Mesenchymal stem cell (in vitro differentiated cells and primary cell): ENCODE measurements at regions not wholly inside any gene's neighbourhood (a gene's known extent, or its start where the extent isn't known, plus 50 kb on each side); places are given as distances from the start of the nearest gene placed in this dataset.

ENCODE experiments used
- DNase-seq: peaks from one replicate; pipeline ENCODE4 v3.0.0-alpha.2; 2013
- H2AFZ ChIP-seq: one replicate; pipeline ENCODE4 v1.6.1; 2013; ENCODE audit warnings: low read depth, mild to moderate bottlenecking, control low read depth, inconsistent platforms, low read length, moderate library complexity
- H2AK5ac ChIP-seq: 2 replicates; pipeline ENCODE4 v1.6.1; 2013; ENCODE audit warnings: low read length, moderate library complexity, mild to moderate bottlenecking, inconsistent platforms; ENCODE audit not compliant: severe bottlenecking
- H2BK120ac ChIP-seq: one replicate; pipeline ENCODE4 v1.6.1; 2013; ENCODE audit warnings: low read depth, mild to moderate bottlenecking, inconsistent platforms, low read length, moderate library complexity
- H2BK12ac ChIP-seq, 2 experiments: one replicate each; pipeline ENCODE4 v1.6.1; 2013; ENCODE audit warnings: inconsistent platforms in 2 of 2, low read length in 2 of 2, mild to moderate bottlenecking in 2 of 2, moderate library complexity in 2 of 2, control low read depth in 1 of 2
- H2BK15ac ChIP-seq: one replicate; pipeline ENCODE4 v1.6.1; 2013; ENCODE audit warnings: mild to moderate bottlenecking, low read depth, inconsistent platforms; ENCODE audit not compliant: poor library complexity, severe bottlenecking
- H2BK5ac ChIP-seq: 2 replicates; pipeline ENCODE4 v1.6.1; 2013; ENCODE audit warnings: low read depth, mild to moderate bottlenecking, low read length, control low read depth, inconsistent platforms; ENCODE audit not compliant: poor library complexity, severe bottlenecking
- H3K14ac ChIP-seq, 2 experiments: one replicate each; pipeline ENCODE4 v1.6.1; 2013; ENCODE audit warnings: inconsistent platforms in 2 of 2, low read length in 2 of 2, control low read depth in 1 of 2, mild to moderate bottlenecking in 1 of 2, moderate library complexity in 1 of 2
- H3K18ac ChIP-seq, 2 experiments: one replicate each; pipeline ENCODE4 v1.6.1; 2013; ENCODE audit warnings: inconsistent platforms in 2 of 2, low read length in 2 of 2, control low read depth in 1 of 2, low read depth in 1 of 2, mild to moderate bottlenecking in 1 of 2
- H3K23ac ChIP-seq, 2 experiments: one replicate each; pipeline ENCODE4 v1.6.1; 2013; ENCODE audit warnings: inconsistent platforms in 2 of 2, low read length in 2 of 2, mild to moderate bottlenecking in 2 of 2, moderate library complexity in 2 of 2, control low read depth in 1 of 2
- H3K27ac ChIP-seq: 2 replicates; pipeline ENCODE4 v1.5.1; 2013; ENCODE audit warnings: mild to moderate bottlenecking, moderate library complexity, low read length, control low read depth, inconsistent platforms; ENCODE audit not compliant: poor library complexity, severe bottlenecking
- H3K27me3 ChIP-seq, 2 experiments: 2 replicates each; pipeline versions ENCODE4 v1.6.1 to v1.7.0; 2013; ENCODE audit warnings: low read length in 2 of 2, mild to moderate bottlenecking in 2 of 2, moderate library complexity in 2 of 2, control low read depth in 1 of 2, inconsistent platforms in 1 of 2; ENCODE audit not compliant: control insufficient read depth in 1 of 2, insufficient read depth in 1 of 2
- H3K36me3 ChIP-seq, 2 experiments: 2 replicates each; pipeline versions ENCODE4 v1.6.1 to v1.7.0; 2013; ENCODE audit warnings: low read length in 2 of 2, control low read depth in 1 of 2, inconsistent platforms in 1 of 2, low read depth in 1 of 2, mild to moderate bottlenecking in 1 of 2; ENCODE audit not compliant: insufficient read depth in 2 of 2, control insufficient read depth in 1 of 2
- H3K4ac ChIP-seq, 2 experiments: one replicate each; pipeline ENCODE4 v1.6.1; 2013; ENCODE audit warnings: inconsistent platforms in 2 of 2, low read length in 2 of 2, mild to moderate bottlenecking in 2 of 2, moderate library complexity in 2 of 2, control low read depth in 1 of 2, low read depth in 1 of 2
- H3K4me1 ChIP-seq: 2 replicates; pipeline ENCODE4 v1.6.1; 2013; ENCODE audit warnings: low read depth, low read length, control low read depth; ENCODE audit not compliant: control insufficient read depth, insufficient read depth
- H3K4me2 ChIP-seq: 2 replicates; pipeline ENCODE4 v1.6.1; 2013; ENCODE audit warnings: low read length, mild to moderate bottlenecking, inconsistent platforms; ENCODE audit not compliant: poor library complexity, severe bottlenecking
- H3K4me3 ChIP-seq, 2 experiments: 2 replicates each; pipeline versions ENCODE4 v1.5.1 to v1.7.0; 2013; ENCODE audit warnings: low read length in 2 of 2, mild to moderate bottlenecking in 2 of 2, control low read depth in 1 of 2, low read depth in 1 of 2; ENCODE audit not compliant: insufficient read depth in 1 of 2
- H3K79me1 ChIP-seq: replicated peaks from 2 replicates; pipeline ENCODE4 v1.6.1; 2013; ENCODE audit warnings: mild to moderate bottlenecking, control low read depth, low read length, inconsistent platforms; ENCODE audit not compliant: poor library complexity, severe bottlenecking
- H3K9ac ChIP-seq: 2 replicates; pipeline ENCODE4 v1.7.0; 2013; ENCODE audit warnings: mild to moderate bottlenecking, low read length, moderate library complexity
- H3K9me3 ChIP-seq: 2 replicates; pipeline ENCODE4 v1.7.0; 2013; ENCODE audit warnings: mild to moderate bottlenecking, low read length; ENCODE audit not compliant: control insufficient read depth
- H4K8ac ChIP-seq: one replicate; pipeline ENCODE4 v1.6.1; 2013; ENCODE audit warnings: inconsistent platforms, mild to moderate bottlenecking, low read length, moderate library complexity
- H4K91ac ChIP-seq: one replicate; pipeline ENCODE4 v1.6.1; 2013; ENCODE audit warnings: mild to moderate bottlenecking, low read length, inconsistent platforms
- WGBS: methylation state at CpG from one replicate; pipeline ENCODE4 v1.1.7; 2013; ENCODE audit warnings: mixed read lengths; 5-methylcytosine and 5-hydroxymethylcytosine counted together

DNA sequence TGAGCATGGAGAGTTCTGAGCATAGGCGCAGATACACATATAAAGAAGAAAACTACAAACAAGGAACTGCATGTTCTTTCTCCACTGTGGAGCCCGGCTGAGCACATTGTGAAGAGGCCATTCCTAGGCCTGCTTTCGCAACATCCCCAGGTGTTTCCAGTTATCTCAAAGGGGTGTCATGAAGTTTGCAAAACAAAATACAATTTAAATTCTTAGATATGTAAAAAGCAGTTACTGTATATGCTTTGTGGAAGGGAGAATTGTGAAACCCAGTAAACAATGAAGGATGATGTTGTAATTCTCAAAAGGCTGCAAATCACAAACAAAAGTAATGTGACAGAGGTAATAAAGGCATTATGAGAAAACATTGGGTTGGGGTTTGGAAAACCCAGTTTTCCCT lies 98.6 kb upstream of the ZNF644 start:
- Histone ChIP-seq H3K4me2 (no peak overlapping the region), H3K27ac (no peak overlapping the region), H3K9me3 (no peaks in the 10 kb centered on the region), H3K27me3 (no peaks in the 10 kb centered on the region), H3K9ac (no peak overlapping the region), H2AFZ (no peak overlapping the region), H3K79me1 (no peaks in the 10 kb centered on the region), H4K91ac (no peak overlapping the region), H3K4me3 (no peak overlapping the region), H3K14ac (no peak overlapping the region), H2BK12ac (no peak overlapping the region), H2AK5ac (no peak overlapping the region), H2BK5ac (no peak overlapping the region), H3K18ac (no peak overlapping the region), H2BK15ac (no peak overlapping the region), H3K4me1 (no peaks in the 10 kb centered on the region), H4K8ac (no peak overlapping the region), H2BK120ac (no peak overlapping the region), H3K23ac (no peak overlapping the region), H3K36me3 (no peaks in the 10 kb centered on the region), H3K4ac (no peak overlapping the region)
- 75% methylated on average over 3 of the region's 3 CpGs for WGBS
- DNase-seq: no peak

DNA sequence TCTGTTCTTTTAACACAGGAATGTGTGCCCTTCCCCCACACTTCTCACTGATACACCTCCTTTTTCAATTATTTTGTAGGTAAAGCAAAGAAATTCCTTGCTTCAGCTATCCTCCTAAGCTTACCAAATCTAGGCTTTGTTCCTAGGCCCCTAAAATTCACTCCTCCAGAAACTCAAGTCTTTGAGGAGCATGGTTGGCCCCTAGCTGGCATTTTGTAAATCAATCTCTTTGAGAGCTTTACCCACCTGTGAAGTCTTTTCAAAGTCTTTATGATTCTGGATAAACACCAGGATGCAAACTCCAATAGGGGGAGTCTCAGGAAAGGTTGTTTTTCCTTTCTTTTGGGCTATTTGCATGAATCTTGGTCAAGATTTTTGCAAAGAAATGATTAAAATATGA lies 82.9 kb upstream of the ZNF644 start:
- H3K27me3 ChIP-seq: no peaks in the 10 kb centered on the region
- no peak overlapping the region for H2BK5ac ChIP-seq
- H3K4ac ChIP-seq: no peak overlapping the region
- no peak overlapping the region for H2AFZ ChIP-seq
- H3K4me2 ChIP-seq: no peak overlapping the region
- no peak overlapping the region for H3K18ac ChIP-seq
- DNase-seq: no peak
- no peaks in the 10 kb centered on the region for H3K4me1 ChIP-seq
- no peaks in the 10 kb centered on the region for H3K79me1 ChIP-seq
- no peaks in the 10 kb centered on the region for H3K9me3 ChIP-seq
- H2BK12ac ChIP-seq: no peak overlapping the region
- no peak overlapping the region for H2AK5ac ChIP-seq
- H3K9ac ChIP-seq: no peak overlapping the region
- H4K91ac ChIP-seq: no peak overlapping the region
- no peak overlapping the region for H2BK120ac ChIP-seq
- no peak overlapping the region for H4K8ac ChIP-seq
- H3K14ac ChIP-seq: no peak overlapping the region
- no peaks in the 10 kb centered on the region for H3K36me3 ChIP-seq
- H2BK15ac ChIP-seq: no peak overlapping the region
- no peak overlapping the region for H3K4me3 ChIP-seq
- H3K23ac ChIP-seq: no peak overlapping the region
- no peak overlapping the region for H3K27ac ChIP-seq

DNA sequence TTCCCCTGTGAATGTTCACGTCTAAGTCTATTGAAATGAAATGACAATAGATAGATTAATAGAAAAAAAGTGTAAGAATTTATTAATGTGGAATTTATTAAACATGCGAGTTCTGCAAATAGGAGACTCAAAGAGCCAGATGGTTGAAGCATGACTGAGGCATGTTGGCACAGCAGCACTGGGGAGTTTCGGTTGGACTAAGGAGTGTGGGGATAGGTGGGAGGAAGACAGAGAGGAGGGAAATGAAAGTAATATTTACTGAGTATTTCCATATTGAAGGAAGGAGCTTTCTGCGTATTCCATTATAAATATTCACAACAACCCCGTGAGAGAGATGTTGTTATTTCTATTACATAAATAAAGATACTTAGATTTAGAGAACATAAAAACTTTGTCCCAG lies 79.5 kb upstream of the ZNF644 start:
- H3K4me1 ChIP-seq: no peaks in the 10 kb centered on the region
- H2AK5ac ChIP-seq: no peak overlapping the region
- WGBS: 96% methylated on average over 3 of the region's 5 CpGs
- no peak overlapping the region for H3K14ac ChIP-seq
- H3K18ac ChIP-seq: no peak overlapping the region
- H3K9ac ChIP-seq: no peak overlapping the region
- no peak overlapping the region for H4K91ac ChIP-seq
- H3K9me3 ChIP-seq: no peaks in the 10 kb centered on the region
- no peaks in the 10 kb centered on the region for H3K27me3 ChIP-seq
- no peak overlapping the region for H3K27ac ChIP-seq
- H3K23ac ChIP-seq: no peak overlapping the region
- no peak for DNase-seq
- no peak overlapping the region for H2BK5ac ChIP-seq
- H2BK120ac ChIP-seq: no peak overlapping the region
- no peak overlapping the region for H3K4me3 ChIP-seq
- H2BK12ac ChIP-seq: no peak overlapping the region
- no peaks in the 10 kb centered on the region for H3K36me3 ChIP-seq
- no peak overlapping the region for H2BK15ac ChIP-seq
- H3K4ac ChIP-seq: no peak overlapping the region
- no peak overlapping the region for H3K4me2 ChIP-seq
- H2AFZ ChIP-seq: no peak overlapping the region
- H4K8ac ChIP-seq: no peak overlapping the region
- H3K79me1 ChIP-seq: no peaks in the 10 kb centered on the region

DNA sequence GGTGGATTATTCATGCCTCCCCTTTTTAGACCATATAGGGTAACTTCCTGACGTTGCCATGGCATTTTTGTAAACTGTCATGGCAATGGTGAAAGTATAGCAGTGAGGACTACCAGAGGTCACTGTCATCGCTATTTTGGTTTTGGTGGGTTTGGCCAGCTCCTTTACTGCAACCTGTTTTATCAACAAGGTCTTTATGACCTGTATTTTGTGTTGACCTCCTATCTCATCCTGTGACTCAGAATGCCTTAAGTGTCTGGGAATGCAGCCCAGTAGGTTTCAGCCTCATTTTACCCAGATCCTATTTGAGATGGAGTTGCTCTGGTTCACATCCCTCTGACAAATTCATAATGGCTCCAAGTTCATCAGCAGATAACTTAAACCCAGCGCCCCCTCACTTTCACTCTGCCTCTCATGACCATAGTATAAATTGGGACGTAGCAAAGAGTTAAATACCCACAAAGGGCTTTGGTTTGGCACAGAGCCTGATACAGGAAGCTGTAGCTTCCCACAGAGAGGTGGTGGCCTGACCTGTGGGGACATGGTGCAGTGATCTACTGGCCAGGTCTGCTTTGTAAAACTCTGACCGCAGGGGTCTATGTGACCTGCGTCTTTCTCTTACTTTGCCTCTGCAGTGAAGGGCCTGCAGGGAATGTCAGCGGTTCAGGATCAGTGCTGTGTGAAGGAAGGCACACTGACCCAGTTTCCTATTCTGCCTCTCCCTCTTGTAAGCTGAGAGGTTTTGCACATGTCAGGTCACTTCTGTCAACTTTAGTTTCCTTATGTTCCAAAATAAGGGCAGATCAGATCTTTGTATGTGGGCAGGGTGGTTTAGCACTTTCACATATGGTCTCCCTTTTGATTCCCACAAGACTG lies 78.1 kb upstream of the ZNF644 start:
- H2BK5ac ChIP-seq: no peak overlapping the region
- no peak overlapping the region for H3K14ac ChIP-seq
- DNase-seq: peak; percentile 28
- H3K4me1 ChIP-seq: no peaks in the 10 kb centered on the region
- H3K9me3 ChIP-seq: no peaks in the 10 kb centered on the region
- no peak overlapping the region for H3K18ac ChIP-seq
- H4K91ac ChIP-seq: no peak overlapping the region
- H3K4me3 ChIP-seq: no peak overlapping the region
- H3K27me3 ChIP-seq: no peaks in the 10 kb centered on the region
- no peak overlapping the region for H2AK5ac ChIP-seq
- H2BK120ac ChIP-seq: no peak overlapping the region
- H3K27ac ChIP-seq: no peak overlapping the region
- H2BK12ac ChIP-seq: no peak overlapping the region
- no peaks in the 10 kb centered on the region for H3K36me3 ChIP-seq
- no peak overlapping the region for H3K9ac ChIP-seq
- H3K4ac ChIP-seq: no peak overlapping the region
- no peak overlapping the region for H2AFZ ChIP-seq
- H2BK15ac ChIP-seq: no peak overlapping the region
- no peaks in the 10 kb centered on the region for H3K79me1 ChIP-seq
- H4K8ac ChIP-seq: no peak overlapping the region
- WGBS: 72% methylated on average over 7 of the region's 7 CpGs
- H3K23ac ChIP-seq: no peak overlapping the region
- no peak overlapping the region for H3K4me2 ChIP-seq
